PC-3 (cell line): ENCODE measurements at regions not wholly inside any gene's neighbourhood (a gene's known extent, or its start where the extent isn't known, plus 50 kb on each side); places are given as distances from the start of the nearest gene placed in this dataset.

Source experiments
- ATAC-seq: fragments of 200-7000 bp; cut with Tn5 transposase; 2 replicates; pipeline ENCODE4 v1.9.1; 2020; ENCODE audit warnings: mild to moderate bottlenecking, moderate library complexity
- BruUV-seq: library from RNA; stranded (reverse); fragments of 400-500 nt; replicated peaks from 2 replicates; lab custom pipeline; 2021; lab: Mats Ljungman, UMichigan
- CTCF ChIA-PET: fragments of 300-600 bp; sonication (Branson Sonifier 250); formaldehyde crosslinking; loops from one replicate; lab custom pipeline; 2022; ENCODE audit warnings: antibody characterized with exemption; lab: Charles Lee
- POLR2A ChIA-PET: fragments of 300-600 bp; sonication (Branson Sonifier 250); formaldehyde crosslinking; loops from one replicate; lab custom pipeline; 2022; ENCODE audit warnings: antibody characterized with exemption; ENCODE audit not compliant: unreplicated experiment; lab: Charles Lee
- DNase-seq: peaks from one replicate; pipeline ENCODE4 v3.0.0-alpha.2; 2015
- H2AFZ ChIP-seq: fragments of 300-600 bp; sonication (generic); 2 replicates; pipeline ENCODE4 v1.6.0; 2016; ENCODE audit warnings: antibody characterized with exemption, low read length
- H3F3A ChIP-seq: fragments of 300-600 bp; sonication (generic); one replicate; pipeline ENCODE4 v1.6.0; 2017; ENCODE audit warnings: antibody characterized with exemption, low read length, control low read depth, mild to moderate bottlenecking; ENCODE audit not compliant: unreplicated experiment
- H3K27ac ChIP-seq: fragments of 300-600 bp; sonication (generic); 2 replicates; pipeline ENCODE4 v1.5.1; 2016; ENCODE audit warnings: mild to moderate bottlenecking, low read length
- H3K27me3 ChIP-seq: fragments of 300-600 bp; sonication (generic); 2 replicates; pipeline ENCODE4 v1.6.1; 2016; ENCODE audit warnings: low read length, mixed read lengths
- H3K36me3 ChIP-seq: fragments of 300-600 bp; sonication (generic); 2 replicates; pipeline ENCODE4 v1.6.1; 2016; ENCODE audit warnings: low read depth, mixed run types, low read length, mixed read lengths
- H3K4me1 ChIP-seq: fragments of 300-600 bp; sonication (generic); 2 replicates; pipeline ENCODE4 v1.5.1; 2016; ENCODE audit warnings: low read length; ENCODE audit not compliant: insufficient read depth
- H3K4me2 ChIP-seq: fragments of 300-600 bp; sonication (generic); 2 replicates; pipeline ENCODE4 v1.6.0; 2016; ENCODE audit warnings: low read length
- H3K4me3 ChIP-seq: fragments of 300-600 bp; sonication (generic); 2 replicates; pipeline ENCODE4 v1.5.1; 2016; ENCODE audit warnings: mild to moderate bottlenecking, low read length, mixed read lengths
- H3K79me2 ChIP-seq: fragments of 300-600 bp; sonication (generic); 2 replicates; pipeline ENCODE4 v1.6.1; 2017; ENCODE audit warnings: low read length, mixed read lengths
- H3K9ac ChIP-seq: fragments of 300-600 bp; sonication (generic); 2 replicates; pipeline ENCODE4 v1.6.0; 2016; ENCODE audit warnings: mild to moderate bottlenecking, low read length
- H3K9me2 ChIP-seq: fragments of 300-600 bp; sonication (generic); replicated peaks from 2 replicates; pipeline ENCODE4 v1.6.1; 2016; ENCODE audit warnings: mixed run types, low read length, mixed read lengths
- H3K9me3 ChIP-seq: fragments of 300-600 bp; sonication (generic); 2 replicates; pipeline ENCODE4 v1.6.1; 2016; ENCODE audit warnings: low read length, mixed read lengths
- H4K20me1 ChIP-seq: fragments of 300-600 bp; sonication (generic); 2 replicates; pipeline ENCODE4 v1.6.1; 2016; ENCODE audit warnings: low read length, mixed read lengths
- EZH2 ChIP-seq: fragments of 300-600 bp; sonication (generic); IDR thresholded peaks from one replicate; pipeline ENCODE4 v1.6.1; 2017; ENCODE audit warnings: antibody characterized with exemption, mild to moderate bottlenecking, low read length; ENCODE audit not compliant: unreplicated experiment
- EZH2phosphoT487 ChIP-seq: fragments of 300-600 bp; sonication (generic); IDR thresholded peaks from 2 replicates; pipeline ENCODE4 v1.6.1; 2018; ENCODE audit warnings: mild to moderate bottlenecking, antibody characterized with exemption, low read length, borderline replicate concordance
- intact Hi-C: fragments of 100-400 bp; cut with micrococcal nuclease; formaldehyde crosslinking; loops from 2 replicates; pipeline ENCODE4 v1.9.0; 2023
- TF ChIP-seq, protein P1 (sequence below): fragments of 300-600 bp; sonication (generic); conservative IDR thresholded peaks from 2 replicates; pipeline ENCODE4 v1.5.1; 2017; ENCODE audit warnings: antibody characterized with exemption, low read depth, mild to moderate bottlenecking, low read length

DNA sequence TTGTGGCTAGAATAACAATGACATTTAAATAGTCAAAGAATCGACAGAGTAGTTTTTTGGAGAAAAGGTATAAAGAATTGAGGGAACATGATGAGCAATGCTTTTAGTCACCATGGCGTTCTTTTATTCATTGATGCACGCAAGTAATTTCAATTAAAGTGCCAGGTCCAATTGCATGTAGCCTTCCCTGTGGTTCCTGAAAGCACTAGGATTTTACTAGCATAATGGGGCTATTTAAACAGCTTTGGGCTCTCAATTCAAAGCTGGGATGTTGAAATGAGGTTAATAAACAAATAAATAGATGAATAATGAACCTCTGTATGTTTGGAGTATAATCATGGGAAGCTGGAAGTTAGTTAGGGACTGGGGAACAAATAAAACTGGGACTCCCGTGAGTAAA is 121.2 kb upstream of the GAP43 start:
- BruUV-seq, result no TSS peak
- no peak for TF ChIP-seq EZH2
- TF ChIP-seq EZH2phosphoT487, result no peak
- TF ChIP-seq, protein P1, sequence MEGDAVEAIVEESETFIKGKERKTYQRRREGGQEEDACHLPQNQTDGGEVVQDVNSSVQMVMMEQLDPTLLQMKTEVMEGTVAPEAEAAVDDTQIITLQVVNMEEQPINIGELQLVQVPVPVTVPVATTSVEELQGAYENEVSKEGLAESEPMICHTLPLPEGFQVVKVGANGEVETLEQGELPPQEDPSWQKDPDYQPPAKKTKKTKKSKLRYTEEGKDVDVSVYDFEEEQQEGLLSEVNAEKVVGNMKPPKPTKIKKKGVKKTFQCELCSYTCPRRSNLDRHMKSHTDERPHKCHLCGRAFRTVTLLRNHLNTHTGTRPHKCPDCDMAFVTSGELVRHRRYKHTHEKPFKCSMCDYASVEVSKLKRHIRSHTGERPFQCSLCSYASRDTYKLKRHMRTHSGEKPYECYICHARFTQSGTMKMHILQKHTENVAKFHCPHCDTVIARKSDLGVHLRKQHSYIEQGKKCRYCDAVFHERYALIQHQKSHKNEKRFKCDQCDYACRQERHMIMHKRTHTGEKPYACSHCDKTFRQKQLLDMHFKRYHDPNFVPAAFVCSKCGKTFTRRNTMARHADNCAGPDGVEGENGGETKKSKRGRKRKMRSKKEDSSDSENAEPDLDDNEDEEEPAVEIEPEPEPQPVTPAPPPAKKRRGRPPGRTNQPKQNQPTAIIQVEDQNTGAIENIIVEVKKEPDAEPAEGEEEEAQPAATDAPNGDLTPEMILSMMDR, result no peak
- Histone ChIP-seq H4K20me1 (no peaks in the 10 kb centered on the region), H3K9ac (no peak overlapping the region), H3K9me2 (no peaks in the 10 kb centered on the region), H3K27ac (no peak overlapping the region), H3K79me2 (no peaks in the 10 kb centered on the region), H3F3A (no peaks in the 10 kb centered on the region), H3K4me2 (no peak overlapping the region), H3K9me3 (no peaks in the 10 kb centered on the region), H3K27me3 (no peaks in the 10 kb centered on the region), H3K4me3 (no peak overlapping the region), H3K4me1 (no peaks in the 10 kb centered on the region), H3K36me3 (no peaks in the 10 kb centered on the region), H2AFZ (no peak overlapping the region)
- intact Hi-C loops, result no loop called here
- CTCF ChIA-PET, result no interaction called here
- POLR2A ChIA-PET, result no interaction called here
- DNase-seq (no peak), ATAC-seq (no peak)

DNA sequence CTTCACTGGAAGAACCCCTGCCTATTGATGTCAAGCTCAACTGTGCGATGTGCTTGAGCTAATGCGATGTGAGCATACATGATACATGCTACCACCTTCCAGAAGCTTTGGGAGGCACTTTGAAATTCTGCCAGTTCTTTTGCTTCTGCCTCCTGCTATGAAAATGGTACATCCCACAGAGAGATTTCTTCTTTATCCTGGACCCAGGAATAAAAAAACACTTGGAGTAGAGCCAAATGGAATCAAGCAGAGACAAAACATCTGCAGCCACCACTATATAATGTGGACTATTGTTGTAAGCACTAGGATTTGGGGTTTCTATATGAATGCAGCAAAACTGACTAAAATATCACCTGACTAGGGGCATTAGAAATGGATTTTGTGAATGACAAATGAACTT is 119.9 kb upstream of the GAP43 start:
- Histone ChIP-seq H3K4me1 (no peaks in the 10 kb centered on the region), H2AFZ (no peak overlapping the region), H3K9ac (no peak overlapping the region), H3K9me3 (no peaks in the 10 kb centered on the region), H3K27ac (no peak overlapping the region), H3K36me3 (no peaks in the 10 kb centered on the region), H4K20me1 (no peaks in the 10 kb centered on the region), H3K4me2 (no peak overlapping the region), H3K79me2 (no peaks in the 10 kb centered on the region), H3K4me3 (no peak overlapping the region), H3K9me2 (no peaks in the 10 kb centered on the region), H3K27me3 (no peaks in the 10 kb centered on the region), H3F3A (no peaks in the 10 kb centered on the region)
- ATAC-seq (no peak), DNase-seq (no peak)
- ChIA-PET CTCF (no interaction called here), POLR2A (no interaction called here)
- BruUV-seq, result no TSS peak
- TF ChIP-seq, protein P1, result no peak
- TF ChIP-seq EZH2phosphoT487, result no peak
- TF ChIP-seq EZH2, result no peak
- intact Hi-C loops, result no loop called here

DNA sequence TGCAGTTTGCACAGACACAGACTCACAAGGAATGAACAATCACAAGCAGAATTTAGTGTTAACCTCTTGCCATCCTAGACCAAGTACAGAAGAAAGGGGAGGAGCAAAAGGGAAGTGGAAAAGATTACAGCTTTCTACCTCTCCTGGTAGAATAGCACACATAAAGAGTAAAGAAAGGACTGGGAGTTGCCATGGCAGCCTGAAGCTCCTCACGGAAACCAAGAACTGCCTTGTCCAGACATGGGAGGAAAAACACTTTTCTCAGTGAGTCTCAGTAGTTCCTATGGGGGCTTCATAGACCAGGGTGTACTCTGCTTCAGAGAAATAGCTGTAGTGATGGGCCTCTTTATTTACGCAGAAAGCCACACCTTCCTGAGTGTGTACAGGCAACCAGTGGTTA is 114.7 kb upstream of the GAP43 start:
- no TSS peak for BruUV-seq

More for the DNA sequence above, 114.7 kb upstream of the GAP43 start:
- Histone ChIP-seq H3K9me3 (no peaks in the 10 kb centered on the region), H3K4me2 (no peak overlapping the region), H3K27me3 (no peaks in the 10 kb centered on the region), H4K20me1 (no peaks in the 10 kb centered on the region), H3K9ac (no peak overlapping the region), H3K9me2 (no peaks in the 10 kb centered on the region), H3K4me1 (no peaks in the 10 kb centered on the region), H3K4me3 (no peak overlapping the region), H3K36me3 (no peaks in the 10 kb centered on the region), H2AFZ (no peak overlapping the region), H3K79me2 (no peaks in the 10 kb centered on the region), H3F3A (no peaks in the 10 kb centered on the region), H3K27ac (no peak overlapping the region)
- TF ChIP-seq, protein P1, result no peak
- TF ChIP-seq EZH2, result no peak
- TF ChIP-seq EZH2phosphoT487, result no peak
- POLR2A ChIA-PET, result no interaction called here
- intact Hi-C loops, result no loop called here
- DNase-seq (no peak), ATAC-seq (no peak)
- CTCF ChIA-PET, result no interaction called here
